ENCODE measurements at regions not wholly inside any gene's neighbourhood (a gene's known extent, or its start where the extent isn't known, plus 50 kb on each side); places are given as distances from the start of the nearest gene placed in this dataset.

- H3K27me3 ChIP-seq (ENCODE audit: insufficient read depth, low read length), result no peaks in the 10 kb centered on the region
Observed at GRCh38 chr3:18112674-18113375, 312.3 kb downstream of the SATB1 start.

DNA sequence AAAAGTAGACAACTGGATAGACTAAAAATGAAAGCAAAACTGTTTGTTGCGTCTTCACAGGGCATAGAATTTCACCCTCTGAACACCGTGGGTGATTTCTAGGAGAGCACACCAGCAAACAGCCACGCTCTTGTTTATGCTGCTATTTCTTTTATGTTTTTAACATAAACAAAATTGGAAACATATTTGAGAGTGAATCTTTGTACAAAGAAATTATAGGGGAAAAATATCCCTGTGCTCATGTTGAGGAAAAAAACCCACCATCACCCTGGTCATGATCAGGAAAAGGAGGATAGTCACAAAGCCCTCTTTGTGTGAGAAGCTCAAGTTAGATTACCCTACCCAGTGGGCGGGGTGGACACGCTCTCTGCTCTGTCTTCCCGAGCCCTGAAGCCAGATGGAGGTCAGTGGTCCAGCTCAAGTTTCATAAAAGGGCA, 313.3 kb downstream of the SATB1 start:
- H4K20me1 ChIP-seq (ENCODE audit: insufficient read depth, low read length), result no peaks in the 10 kb centered on the region
- Mint-ChIP-seq H3K9me3 (ENCODE audit: unreplicated experiment) (peaks cover 2% of the 10 kb centered on the region), H3K27ac (ENCODE audit: unreplicated experiment) (no peak overlapping the region), H3K36me3 (ENCODE audit: low read depth, unreplicated experiment) (no peaks in the 10 kb centered on the region), H3K27me3 (ENCODE audit: low read depth, unreplicated experiment) (no peaks in the 10 kb centered on the region), H3K4me3 (ENCODE audit: unreplicated experiment) (no peak overlapping the region), H3K4me1 (ENCODE audit: low read depth, unreplicated experiment) (peaks cover 5% of the 10 kb centered on the region)
- H2AFZ ChIP-seq (ENCODE audit: low read depth, low read length), result peak overlapping the region; percentile 55
- FAIRE-seq (no peak), DNase-seq (ENCODE audit: low read depth) (no peak)
- H3K27ac ChIP-seq (ENCODE audit: low read depth, low read length), result no peak overlapping the region
- H3K9ac ChIP-seq (ENCODE audit: low read length), result no peak overlapping the region
- no peaks in the 10 kb centered on the region for H3K79me2 ChIP-seq (ENCODE audit: insufficient read depth, low read length)
- H3K9me3 ChIP-seq (ENCODE audit: insufficient read depth, low read depth, low read length), result no peaks in the 10 kb centered on the region
- H3K4me1 ChIP-seq (ENCODE audit: insufficient read depth, low read length), result peaks cover 4% of the 10 kb centered on the region
- H3K27me3 ChIP-seq (ENCODE audit: insufficient read depth, low read length), result no peaks in the 10 kb centered on the region
- peak overlapping the region; percentile 24 for H3K4me2 ChIP-seq (ENCODE audit: low read length)
- TF ChIP-seq EZH2 (IDR thresholded peaks at IDR 0.05; ENCODE audit: insufficient read depth, low read length) (no peak), CTCF (IDR thresholded peaks at IDR 0.05; ENCODE audit: insufficient read depth, low read depth, low read length) (no peak)
- H3K4me3 ChIP-seq (ENCODE audit: insufficient read depth, low read depth, low read length), result no peak overlapping the region
- H3K36me3 ChIP-seq (ENCODE audit: insufficient read depth, low read length), result no peaks in the 10 kb centered on the region

More at GRCh38 chr3:18112674-18113375, 312.3 kb downstream of the SATB1 start:
- Mint-ChIP-seq H3K27me3 (ENCODE audit: low read depth, unreplicated experiment) (no peaks in the 10 kb centered on the region), H3K36me3 (ENCODE audit: low read depth, unreplicated experiment) (no peaks in the 10 kb centered on the region), H3K4me1 (ENCODE audit: low read depth, unreplicated experiment) (peaks cover 7% of the 10 kb centered on the region), H3K4me3 (ENCODE audit: unreplicated experiment) (no peak overlapping the region), H3K27ac (ENCODE audit: unreplicated experiment) (no peak overlapping the region), H3K9me3 (ENCODE audit: unreplicated experiment) (peaks cover 2% of the 10 kb centered on the region)
- H4K20me1 ChIP-seq (ENCODE audit: insufficient read depth, low read length), result no peaks in the 10 kb centered on the region
- H2AFZ ChIP-seq (ENCODE audit: low read depth, low read length), result no peak overlapping the region
- no peaks in the 10 kb centered on the region for H3K9me3 ChIP-seq (ENCODE audit: insufficient read depth, low read depth, low read length)
- TF ChIP-seq CTCF (IDR thresholded peaks at IDR 0.05; ENCODE audit: insufficient read depth, low read depth, low read length), result no peak
- no peak for TF ChIP-seq EZH2 (IDR thresholded peaks at IDR 0.05; ENCODE audit: insufficient read depth, low read length)
- no peak overlapping the region for H3K4me2 ChIP-seq (ENCODE audit: low read length)
- H3K27ac ChIP-seq (ENCODE audit: low read depth, low read length), result no peak overlapping the region
- no peak for FAIRE-seq
- no peaks in the 10 kb centered on the region for H3K79me2 ChIP-seq (ENCODE audit: insufficient read depth, low read length)
- peaks cover 4% of the 10 kb centered on the region for H3K4me1 ChIP-seq (ENCODE audit: insufficient read depth, low read length)
- H3K36me3 ChIP-seq (ENCODE audit: insufficient read depth, low read length), result no peaks in the 10 kb centered on the region
- H3K9ac ChIP-seq (ENCODE audit: low read length), result no peak overlapping the region
- DNase-seq (ENCODE audit: low read depth), result no peak
- H3K4me3 ChIP-seq (ENCODE audit: insufficient read depth, low read depth, low read length), result no peak overlapping the region

GRCh38 chr3:18103591-18103990, 321.5 kb downstream of the SATB1 start:
- H3K4me1 Mint-ChIP-seq (ENCODE audit: low read depth, unreplicated experiment), result peaks cover 17% of the 10 kb centered on the region
- H3K9me3 ChIP-seq (ENCODE audit: insufficient read depth, low read depth, low read length), result no peaks in the 10 kb centered on the region
- DNase-seq (ENCODE audit: low read depth) (no peak), FAIRE-seq (no peak)
- H3K9ac ChIP-seq (ENCODE audit: low read length), result no peak overlapping the region
- H3K36me3 Mint-ChIP-seq (ENCODE audit: low read depth, unreplicated experiment), result no peaks in the 10 kb centered on the region
- no peaks in the 10 kb centered on the region for H4K20me1 ChIP-seq (ENCODE audit: insufficient read depth, low read length)
- no peak overlapping the region for H3K4me2 ChIP-seq (ENCODE audit: low read length)
- H3K4me1 ChIP-seq (ENCODE audit: insufficient read depth, low read length), result peaks cover 19% of the 10 kb centered on the region
- no peak for TF ChIP-seq CTCF (IDR thresholded peaks at IDR 0.05; ENCODE audit: insufficient read depth, low read depth, low read length)
- TF ChIP-seq EZH2 (IDR thresholded peaks at IDR 0.05; ENCODE audit: insufficient read depth, low read length), result no peak
- H2AFZ ChIP-seq (ENCODE audit: low read depth, low read length), result no peak overlapping the region
- H3K36me3 ChIP-seq (ENCODE audit: insufficient read depth, low read length), result no peaks in the 10 kb centered on the region
- H3K4me3 ChIP-seq (ENCODE audit: insufficient read depth, low read depth, low read length), result no peak overlapping the region
- H3K27me3 Mint-ChIP-seq (ENCODE audit: low read depth, unreplicated experiment), result no peaks in the 10 kb centered on the region
- no peaks in the 10 kb centered on the region for H3K79me2 ChIP-seq (ENCODE audit: insufficient read depth, low read length)
- peaks cover 3% of the 10 kb centered on the region for H3K9me3 Mint-ChIP-seq (ENCODE audit: unreplicated experiment)
- no peak overlapping the region for H3K4me3 Mint-ChIP-seq (ENCODE audit: unreplicated experiment)
- H3K27ac Mint-ChIP-seq (ENCODE audit: unreplicated experiment), result no peak overlapping the region
- no peaks in the 10 kb centered on the region for H3K27me3 ChIP-seq (ENCODE audit: insufficient read depth, low read length)
- H3K27ac ChIP-seq (ENCODE audit: low read depth, low read length), result no peak overlapping the region

Data from astrocyte (in vitro differentiated cells and primary cell).